ENCODE measurements at regions not wholly inside any gene's neighbourhood (a gene's known extent, or its start where the extent isn't known, plus 50 kb on each side); places are given as distances from the start of the nearest gene placed in this dataset.
A peak's percentile ranks its signal among the peaks of the same experiment; 100 is the strongest.

- no peaks in the 10 kb centered on the region for H3F3A ChIP-seq (ENCODE audit: insufficient read depth, low read length)
- 0 out of 2 replicates have a peak, but pooled peaks cover 5% of the 10 kb centered on the region for H3K27me3 ChIP-seq (ENCODE audit: insufficient read depth, low read length)
Observed at GRCh38 chr2:120435671-120436459, 89.9 kb downstream of the INHBB start.

GRCh38 chr2:120436460-120436739 lies 90.5 kb downstream of the INHBB start:
- H3K4me3 ChIP-seq (ENCODE audit: low read depth, low read length, poor library complexity, severe bottlenecking) = no peak overlapping the region
- 0 out of 2 replicates have a peak, but pooled peaks cover 5% of the 10 kb centered on the region for H3K27me3 ChIP-seq (ENCODE audit: insufficient read depth, low read length)
- H2AFZ ChIP-seq (ENCODE audit: low read length) = no peak overlapping the region
- no peak overlapping the region for H3K9ac ChIP-seq (ENCODE audit: low read length)
- no peaks in the 10 kb centered on the region for H3K9me3 ChIP-seq (ENCODE audit: low read length)
- no peaks in the 10 kb centered on the region for H3K79me2 ChIP-seq (ENCODE audit: insufficient read depth, low read length)
- no peaks in the 10 kb centered on the region for H4K20me1 ChIP-seq (ENCODE audit: insufficient read depth, low read length)
- no peaks in the 10 kb centered on the region for H3K4me1 ChIP-seq (ENCODE audit: insufficient read depth, low read length, severe bottlenecking)
- no peak overlapping the region for H3K27ac ChIP-seq (ENCODE audit: low read depth, low read length, poor library complexity, severe bottlenecking)
- H3F3A ChIP-seq (ENCODE audit: insufficient read depth, low read length) = no peaks in the 10 kb centered on the region
- H3K36me3 ChIP-seq (ENCODE audit: insufficient read depth, low read length) = no peaks in the 10 kb centered on the region
- no peak overlapping the region for H3K4me2 ChIP-seq (ENCODE audit: low read length)
- H3K9me2 ChIP-seq (ENCODE audit: low read depth, low read length) = no peaks in the 10 kb centered on the region
- no peak for TF ChIP-seq EZH2 (IDR thresholded peaks at IDR 0.05; ENCODE audit: borderline replicate concordance, low read length)
- no peak for TF ChIP-seq CTCF (IDR thresholded peaks at IDR 0.05; ENCODE audit: low read length)

More at GRCh38 chr2:120435671-120436459, 89.9 kb downstream of the INHBB start:
- Histone ChIP-seq H4K20me1 (ENCODE audit: insufficient read depth, low read length) (no peaks in the 10 kb centered on the region), H2AFZ (ENCODE audit: low read length) (no peak overlapping the region), H3K4me1 (ENCODE audit: insufficient read depth, low read length, severe bottlenecking) (no peaks in the 10 kb centered on the region), H3K4me2 (ENCODE audit: low read length) (no peak overlapping the region), H3K9ac (ENCODE audit: low read length) (no peak overlapping the region), H3K9me2 (ENCODE audit: low read depth, low read length) (no peaks in the 10 kb centered on the region), H3K9me3 (ENCODE audit: low read length) (no peaks in the 10 kb centered on the region), H3K4me3 (ENCODE audit: low read depth, low read length, poor library complexity, severe bottlenecking) (no peak overlapping the region), H3K27ac (ENCODE audit: low read depth, low read length, poor library complexity, severe bottlenecking) (no peak overlapping the region), H3K79me2 (ENCODE audit: insufficient read depth, low read length) (no peaks in the 10 kb centered on the region), H3K36me3 (ENCODE audit: insufficient read depth, low read length) (no peaks in the 10 kb centered on the region)
- TF ChIP-seq EZH2 (IDR thresholded peaks at IDR 0.05; ENCODE audit: borderline replicate concordance, low read length) = no peak
- TF ChIP-seq CTCF (IDR thresholded peaks at IDR 0.05; ENCODE audit: low read length) = no peak

GRCh38 chr2:120436885-120437603 lies 91.1 kb downstream of the INHBB start:
- Histone ChIP-seq H3K36me3 (ENCODE audit: insufficient read depth, low read length) (no peaks in the 10 kb centered on the region), H3K9ac (ENCODE audit: low read length) (no peak overlapping the region), H3K4me2 (ENCODE audit: low read length) (no peak overlapping the region), H3F3A (ENCODE audit: insufficient read depth, low read length) (no peaks in the 10 kb centered on the region), H2AFZ (ENCODE audit: low read length) (no peak overlapping the region), H3K9me2 (ENCODE audit: low read depth, low read length) (no peaks in the 10 kb centered on the region), H3K27ac (ENCODE audit: low read depth, low read length, poor library complexity, severe bottlenecking) (no peak overlapping the region), H3K4me1 (ENCODE audit: insufficient read depth, low read length, severe bottlenecking) (no peaks in the 10 kb centered on the region), H3K4me3 (ENCODE audit: low read depth, low read length, poor library complexity, severe bottlenecking) (no peak overlapping the region), H3K27me3 (ENCODE audit: insufficient read depth, low read length) (0 out of 2 replicates have a peak, but pooled peaks cover 5% of the 10 kb centered on the region), H3K79me2 (ENCODE audit: insufficient read depth, low read length) (no peaks in the 10 kb centered on the region), H3K9me3 (ENCODE audit: low read length) (no peaks in the 10 kb centered on the region), H4K20me1 (ENCODE audit: insufficient read depth, low read length) (no peaks in the 10 kb centered on the region)
- peak; percentile 47 for TF ChIP-seq CTCF (IDR thresholded peaks at IDR 0.05; ENCODE audit: low read length)
- TF ChIP-seq EZH2 (IDR thresholded peaks at IDR 0.05; ENCODE audit: borderline replicate concordance, low read length) = no peak

Measured in OCI-LY1 (cell line).